Calu3 (cell line): ENCODE measurements at regions not wholly inside any gene's neighbourhood (a gene's known extent, or its start where the extent isn't known, plus 50 kb on each side); places are given as distances from the start of the nearest gene placed in this dataset.

Source experiments
- BruUV-seq: library from RNA; stranded (reverse); fragments of 400-500 nt; replicated peaks from 2 replicates; lab custom pipeline; 2021; lab: Mats Ljungman, UMichigan
- CTCF ChIA-PET: fragments of 300-600 bp; sonication (Branson Sonifier 250); formaldehyde crosslinking; loops from one replicate; lab custom pipeline; 2022; ENCODE audit warnings: antibody characterized with exemption; lab: Charles Lee
- DNase-seq: peaks from one replicate; pipeline ENCODE4 v3.0.0; 2022
- H3K27ac Mint-ChIP-seq: one replicate; pipeline ENCODE4 v1.8.0; 2022; ENCODE audit warnings: mixed read lengths; ENCODE audit not compliant: unreplicated experiment
- H3K27me3 Mint-ChIP-seq: one replicate; pipeline ENCODE4 v1.8.0; 2022; ENCODE audit warnings: mixed read lengths; ENCODE audit not compliant: unreplicated experiment
- H3K36me3 Mint-ChIP-seq: one replicate; pipeline ENCODE4 v1.8.0; 2022; ENCODE audit warnings: mild to moderate bottlenecking, moderate library complexity, mixed read lengths; ENCODE audit not compliant: insufficient read depth, unreplicated experiment
- H3K4me1 Mint-ChIP-seq: one replicate; pipeline ENCODE4 v1.8.0; 2022; ENCODE audit warnings: mild to moderate bottlenecking, low read depth, mixed read lengths; ENCODE audit not compliant: unreplicated experiment
- H3K4me3 Mint-ChIP-seq: one replicate; pipeline ENCODE4 v1.8.0; 2022; ENCODE audit warnings: mild to moderate bottlenecking, low read depth, moderate library complexity, mixed read lengths; ENCODE audit not compliant: unreplicated experiment
- H3K9me3 Mint-ChIP-seq: one replicate; pipeline ENCODE4 v1.8.0; 2022; ENCODE audit warnings: low read depth, mixed read lengths; ENCODE audit not compliant: unreplicated experiment
- intact Hi-C: fragments of 100-400 bp; cut with micrococcal nuclease; formaldehyde crosslinking; loops from one replicate; pipeline ENCODE4 v1.10.0; 2022; ENCODE audit not compliant: unreplicated experiment
- TF ChIP-seq, protein P1 (sequence below): fragments of 200-600 bp; IDR thresholded peaks from one replicate; pipeline ENCODE4 v1.8.0; 2022; ENCODE audit warnings: antibody characterized with exemption; ENCODE audit not compliant: unreplicated experiment

DNA sequence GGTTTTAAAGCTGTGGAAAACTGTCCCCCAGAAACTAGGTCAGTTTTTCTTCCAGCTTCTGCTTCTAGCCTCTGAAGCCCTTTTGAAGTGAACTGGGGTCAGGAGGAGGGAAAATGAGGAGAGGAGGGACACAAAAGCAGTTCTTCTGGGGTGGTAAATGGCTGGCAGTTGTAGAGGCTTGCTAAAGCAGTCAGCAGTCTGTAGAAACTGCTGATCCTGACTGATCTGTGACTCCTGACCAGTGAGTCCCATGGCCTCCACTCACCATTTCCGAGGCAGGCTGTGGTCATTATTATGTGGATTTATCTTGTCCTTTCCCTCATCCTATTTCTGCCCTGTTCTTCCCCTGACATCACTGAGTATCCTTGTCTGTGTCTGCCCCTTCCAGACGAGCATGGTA, 276.4 kb upstream of the ROPN1 start:
- TF ChIP-seq, protein P1, sequence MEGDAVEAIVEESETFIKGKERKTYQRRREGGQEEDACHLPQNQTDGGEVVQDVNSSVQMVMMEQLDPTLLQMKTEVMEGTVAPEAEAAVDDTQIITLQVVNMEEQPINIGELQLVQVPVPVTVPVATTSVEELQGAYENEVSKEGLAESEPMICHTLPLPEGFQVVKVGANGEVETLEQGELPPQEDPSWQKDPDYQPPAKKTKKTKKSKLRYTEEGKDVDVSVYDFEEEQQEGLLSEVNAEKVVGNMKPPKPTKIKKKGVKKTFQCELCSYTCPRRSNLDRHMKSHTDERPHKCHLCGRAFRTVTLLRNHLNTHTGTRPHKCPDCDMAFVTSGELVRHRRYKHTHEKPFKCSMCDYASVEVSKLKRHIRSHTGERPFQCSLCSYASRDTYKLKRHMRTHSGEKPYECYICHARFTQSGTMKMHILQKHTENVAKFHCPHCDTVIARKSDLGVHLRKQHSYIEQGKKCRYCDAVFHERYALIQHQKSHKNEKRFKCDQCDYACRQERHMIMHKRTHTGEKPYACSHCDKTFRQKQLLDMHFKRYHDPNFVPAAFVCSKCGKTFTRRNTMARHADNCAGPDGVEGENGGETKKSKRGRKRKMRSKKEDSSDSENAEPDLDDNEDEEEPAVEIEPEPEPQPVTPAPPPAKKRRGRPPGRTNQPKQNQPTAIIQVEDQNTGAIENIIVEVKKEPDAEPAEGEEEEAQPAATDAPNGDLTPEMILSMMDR = no peak
- Mint-ChIP-seq H3K36me3 (no peaks in the 10 kb centered on the region), H3K4me1 (peaks cover 2% of the 10 kb centered on the region), H3K4me3 (no peak overlapping the region), H3K9me3 (no peaks in the 10 kb centered on the region), H3K27me3 (peaks cover 46% of the 10 kb centered on the region), H3K27ac (no peak overlapping the region)
- no TSS peak for BruUV-seq
- CTCF ChIA-PET = no interaction called here
- no peak for DNase-seq
- intact Hi-C loops = no loop called here

DNA sequence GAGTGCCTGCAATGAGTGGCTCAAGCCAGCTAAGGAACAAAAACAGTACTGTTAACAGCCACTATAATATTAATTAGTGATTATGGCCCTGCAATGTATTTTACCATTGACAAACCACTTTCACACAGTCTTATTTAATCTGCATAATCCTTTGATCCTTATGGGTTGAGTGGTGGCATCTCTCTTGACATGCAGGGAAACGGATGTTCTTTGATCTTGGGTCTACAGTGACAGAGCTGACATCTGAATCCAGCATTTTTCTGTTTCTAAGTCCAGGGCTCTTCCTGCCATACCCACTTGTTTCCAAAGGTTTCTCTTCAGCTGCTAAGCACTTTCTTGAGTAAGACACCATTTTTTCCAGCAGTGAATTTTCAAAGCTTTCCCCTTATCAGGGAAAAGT, 277.7 kb upstream of the ROPN1 start:
- CTCF ChIA-PET = no interaction called here
- Mint-ChIP-seq H3K4me3 (no peak overlapping the region), H3K27me3 (peaks cover 49% of the 10 kb centered on the region), H3K4me1 (no peaks in the 10 kb centered on the region), H3K9me3 (no peaks in the 10 kb centered on the region), H3K36me3 (no peaks in the 10 kb centered on the region), H3K27ac (no peak overlapping the region)
- no peak for DNase-seq
- BruUV-seq = no TSS peak
- TF ChIP-seq, protein P1 = no peak
- intact Hi-C loops = no loop called here

DNA sequence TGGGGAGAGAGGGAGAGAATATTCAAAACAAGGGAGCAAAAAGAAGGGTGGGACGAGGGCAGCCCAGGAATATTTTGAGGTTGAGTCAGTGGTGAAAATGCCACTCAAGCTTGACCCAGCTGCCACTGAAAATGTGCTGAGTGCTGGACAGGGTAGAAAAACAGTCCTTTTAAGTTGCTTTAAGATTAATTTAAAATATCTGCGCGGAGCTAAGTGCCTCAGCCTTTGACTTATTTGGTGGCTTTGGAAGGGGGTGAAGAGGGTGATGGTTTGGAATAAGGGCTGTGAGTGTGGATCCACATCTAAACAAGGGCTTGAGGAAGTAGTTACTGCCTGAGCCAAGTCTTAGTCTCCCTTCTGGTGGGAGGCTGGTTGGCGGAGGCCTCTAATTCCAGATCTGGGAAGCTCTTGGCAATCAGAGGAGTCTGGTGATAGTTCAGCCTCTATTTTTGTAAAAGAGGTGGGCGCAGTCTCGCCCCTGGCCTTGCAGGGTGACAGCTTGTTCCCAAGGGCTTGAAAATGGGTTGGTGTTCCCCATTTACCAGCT, 280.8 kb upstream of the ROPN1 start:
- BruUV-seq = no TSS peak
- intact Hi-C loops = no loop called here
- Mint-ChIP-seq H3K4me3 (no peak overlapping the region), H3K4me1 (no peaks in the 10 kb centered on the region), H3K27me3 (peaks cover 71% of the 10 kb centered on the region), H3K36me3 (no peaks in the 10 kb centered on the region), H3K9me3 (no peaks in the 10 kb centered on the region), H3K27ac (no peak overlapping the region)
- CTCF ChIA-PET = no interaction called here
- TF ChIP-seq, protein P1 = no peak
- no peak for DNase-seq

DNA sequence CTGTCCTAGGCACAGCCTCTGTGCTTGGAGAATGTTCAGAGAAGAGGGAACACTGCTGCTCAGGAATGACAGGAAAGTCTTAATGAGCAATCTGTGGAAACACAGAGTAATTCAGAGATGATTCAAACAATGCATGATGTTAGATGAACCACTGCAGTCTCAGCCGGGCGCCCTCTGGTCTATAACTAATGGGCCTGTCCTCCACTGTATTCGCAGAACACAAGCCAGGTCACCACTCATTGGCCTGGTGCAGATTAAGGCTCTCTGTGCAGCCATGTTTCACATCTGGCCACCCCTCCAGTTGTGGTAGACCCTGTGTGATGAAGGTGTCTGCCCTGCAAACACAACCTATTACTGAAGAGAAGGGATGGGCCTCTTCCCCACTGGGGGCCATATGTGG, 281.7 kb upstream of the ROPN1 start:
- CTCF ChIA-PET = no interaction called here
- Mint-ChIP-seq H3K27ac (no peak overlapping the region), H3K4me1 (no peaks in the 10 kb centered on the region), H3K4me3 (no peak overlapping the region), H3K9me3 (no peaks in the 10 kb centered on the region), H3K36me3 (no peaks in the 10 kb centered on the region), H3K27me3 (peaks cover 71% of the 10 kb centered on the region)
- intact Hi-C loops = no loop called here
- BruUV-seq = no TSS peak
- DNase-seq = no peak
- TF ChIP-seq, protein P1 = no peak
